GM23338 (cell line): ENCODE measurements at regions not wholly inside any gene's neighbourhood (a gene's known extent, or its start where the extent isn't known, plus 50 kb on each side); places are given as distances from the start of the nearest gene placed in this dataset.

Experiments used
- ATAC-seq: fragments of 200-7000 bp; cut with Tn5 transposase; 3 replicates; pipeline ENCODE4 v1.9.1; 2020
- DNase-seq: peaks from one replicate; pipeline ENCODE4 v3.0.0-alpha.2; 2015; ENCODE audit warnings: low spot score
- H2AFZ ChIP-seq: fragments of 200-600 bp; sonication (generic); 2 replicates; pipeline ENCODE4 v1.8.0; 2016; ENCODE audit warnings: antibody characterized with exemption, mild to moderate bottlenecking, moderate library complexity
- H3F3A ChIP-seq: fragments of 200-600 bp; sonication (generic); replicated peaks from 2 replicates; pipeline ENCODE4 v1.8.0; 2017; ENCODE audit warnings: antibody characterized with exemption, mixed run types, low read depth
- H3K27ac ChIP-seq: fragments of 200-600 bp; sonication (generic); 2 replicates; pipeline ENCODE4 v1.6.1; 2016; ENCODE audit warnings: low read depth
- H3K27me3 ChIP-seq: fragments of 200-600 bp; sonication (generic); 2 replicates; pipeline ENCODE4 v1.8.0; 2016; ENCODE audit warnings: mild to moderate bottlenecking, mixed run types, moderate library complexity; ENCODE audit not compliant: insufficient read depth
- H3K36me3 ChIP-seq: fragments of 200-600 bp; sonication (generic); 2 replicates; pipeline ENCODE4 v1.8.0; 2016; ENCODE audit warnings: mild to moderate bottlenecking; ENCODE audit not compliant: insufficient read depth
- H3K4me1 ChIP-seq: fragments of 200-600 bp; sonication (generic); 2 replicates; pipeline ENCODE4 v1.8.0; 2016; ENCODE audit warnings: mild to moderate bottlenecking, moderate library complexity; ENCODE audit not compliant: insufficient read depth
- H3K4me2 ChIP-seq: fragments of 200-600 bp; sonication (generic); 2 replicates; pipeline ENCODE4 v1.7.1; 2017; ENCODE audit warnings: mixed run types
- H3K4me3 ChIP-seq: fragments of 200-600 bp; sonication (generic); 2 replicates; pipeline ENCODE4 v1.6.1; 2016; ENCODE audit warnings: mixed run types
- H3K79me2 ChIP-seq: fragments of 200-600 bp; sonication (generic); replicated peaks from 2 replicates; pipeline ENCODE4 v1.8.0; 2017; ENCODE audit warnings: mild to moderate bottlenecking; ENCODE audit not compliant: insufficient read depth
- H3K9me2 ChIP-seq: fragments of 200-600 bp; sonication (generic); 2 replicates; pipeline ENCODE4 v1.8.0; 2017; ENCODE audit not compliant: insufficient read depth
- H4K20me1 ChIP-seq: fragments of 200-600 bp; sonication (generic); replicated peaks from 2 replicates; pipeline ENCODE4 v1.8.0; 2017; ENCODE audit warnings: mild to moderate bottlenecking; ENCODE audit not compliant: insufficient read depth
- H3K27ac Mint-ChIP-seq: 2 replicates; pipeline ENCODE4 v1.8.0; 2020; ENCODE audit warnings: inconsistent platforms, mild to moderate bottlenecking, moderate library complexity, mixed read lengths
- H3K27me3 Mint-ChIP-seq: 3 replicates; pipeline ENCODE4 v1.8.0; 2022; ENCODE audit warnings: low read depth, mild to moderate bottlenecking, moderate library complexity, mixed read lengths, inconsistent platforms; ENCODE audit not compliant: insufficient read depth, poor library complexity
- H3K36me3 Mint-ChIP-seq: 3 replicates; pipeline ENCODE4 v1.8.0; 2021; ENCODE audit warnings: low read depth, mild to moderate bottlenecking, inconsistent platforms, moderate library complexity, mixed read lengths
- H3K4me1 Mint-ChIP-seq: 3 replicates; pipeline ENCODE4 v1.8.0; 2020; ENCODE audit warnings: mild to moderate bottlenecking, inconsistent platforms, mixed read lengths
- H3K4me3 Mint-ChIP-seq: 3 replicates; pipeline ENCODE4 v1.8.0; 2021; ENCODE audit warnings: moderate library complexity, mild to moderate bottlenecking, inconsistent platforms, mixed read lengths
- H3K9me3 Mint-ChIP-seq: 3 replicates; pipeline ENCODE4 v1.8.0; 2020; ENCODE audit warnings: moderate library complexity, mild to moderate bottlenecking, inconsistent platforms, mixed read lengths
- CTCF ChIP-seq, 2 experiments: fragments of 200-600 bp in 1 of 2; sonication (generic) in 1 of 2; conservative IDR thresholded peaks; 2 replicates each; pipeline versions ENCODE4 v1.5.1 to v1.6.1; 2016 to 2017; ENCODE audit warnings: antibody characterized with exemption in 2 of 2, low read depth in 2 of 2, mild to moderate bottlenecking in 2 of 2, moderate library complexity in 1 of 2
- ETS1 ChIP-seq: IDR thresholded peaks from 2 replicates; pipeline ENCODE4 v1.6.1; 2016; ENCODE audit warnings: antibody characterized with exemption
- EZH2 ChIP-seq: fragments of 200-600 bp; sonication (generic); IDR thresholded peaks from one replicate; pipeline ENCODE4 v1.8.0; 2017; ENCODE audit warnings: antibody characterized with exemption, mild to moderate bottlenecking, low read depth; ENCODE audit not compliant: unreplicated experiment
- JUNB ChIP-seq: IDR thresholded peaks from one replicate; pipeline ENCODE4 v1.6.1; 2016; ENCODE audit warnings: antibody characterized with exemption; ENCODE audit not compliant: unreplicated experiment
- NANOG ChIP-seq: IDR thresholded peaks from 2 replicates; pipeline ENCODE4 v1.6.1; 2016; ENCODE audit warnings: antibody characterized with exemption, borderline replicate concordance
- POLR2AphosphoS5 ChIP-seq: IDR thresholded peaks from 2 replicates; pipeline ENCODE4 v1.6.1; 2016; ENCODE audit warnings: antibody characterized with exemption, low read depth
- REST ChIP-seq: IDR thresholded peaks from one replicate; pipeline ENCODE4 v1.6.1; 2018; ENCODE audit warnings: antibody characterized with exemption; ENCODE audit not compliant: unreplicated experiment
- STAT1 ChIP-seq: IDR thresholded peaks from one replicate; pipeline ENCODE4 v1.6.1; 2016; ENCODE audit warnings: antibody characterized with exemption; ENCODE audit not compliant: unreplicated experiment
- ZNF331 ChIP-seq: fragments of 250-450 bp; sonication (Bioruptor Pico); IDR thresholded peaks from 2 replicates; pipeline ENCODE4 v1.5.0; 2020; ENCODE audit warnings: low read depth, mild to moderate bottlenecking, moderate library complexity
- ZNF462 ChIP-seq: fragments of 250-450 bp; sonication (Bioruptor Pico); IDR thresholded peaks from 2 replicates; pipeline ENCODE4 v1.5.0; 2020; ENCODE audit warnings: mild to moderate bottlenecking, moderate library complexity

GRCh38 chr3:124264346-124264745, 272.4 kb upstream of the ROPN1 start:
- DNase-seq (no peak), ATAC-seq (no peak)
- Histone ChIP-seq H3K4me3 (no peak overlapping the region), H3F3A (no peaks in the 10 kb centered on the region), H3K36me3 (no peaks in the 10 kb centered on the region), H4K20me1 (no peaks in the 10 kb centered on the region), H2AFZ (no peak overlapping the region), H3K27me3 (no peaks in the 10 kb centered on the region), H3K4me1 (no peaks in the 10 kb centered on the region), H3K27ac (no peak overlapping the region), H3K4me2 (no peak overlapping the region), H3K79me2 (no peaks in the 10 kb centered on the region), H3K9me2 (no peaks in the 10 kb centered on the region)
- Mint-ChIP-seq H3K36me3 (no peaks in the 10 kb centered on the region), H3K27me3 (no peaks in the 10 kb centered on the region), H3K4me3 (no peak overlapping the region), H3K9me3 (no peaks in the 10 kb centered on the region), H3K4me1 (peaks cover 5% of the 10 kb centered on the region; the same call in 2 of the 3 replicates), H3K27ac (no peak overlapping the region)
- no peak for TF ChIP-seq STAT1
- no peak for TF ChIP-seq ZNF331 (CRISPR knock-in tag)
- no peak for TF ChIP-seq NANOG

GRCh38 chr3:124266487-124266886, 274.6 kb upstream of the ROPN1 start:
- Histone ChIP-seq H3K4me3 (no peak overlapping the region), H3K79me2 (no peaks in the 10 kb centered on the region), H3K27ac (no peak overlapping the region), H4K20me1 (no peaks in the 10 kb centered on the region), H3F3A (no peaks in the 10 kb centered on the region), H3K4me1 (no peaks in the 10 kb centered on the region), H3K9me2 (no peaks in the 10 kb centered on the region), H3K4me2 (no peak overlapping the region), H3K27me3 (no peaks in the 10 kb centered on the region), H2AFZ (no peak overlapping the region), H3K36me3 (no peaks in the 10 kb centered on the region)
- Mint-ChIP-seq H3K27me3 (no peaks in the 10 kb centered on the region), H3K4me1 (peaks cover 5% of the 10 kb centered on the region; the same call in 2 of the 3 replicates), H3K27ac (no peak overlapping the region), H3K4me3 (no peak overlapping the region), H3K36me3 (no peaks in the 10 kb centered on the region), H3K9me3 (no peaks in the 10 kb centered on the region)
- ATAC-seq (no peak), DNase-seq (no peak)
- TF ChIP-seq NANOG (no peak), STAT1 (no peak), POLR2AphosphoS5 (no peak), REST (no peak), ETS1 (no peak), JUNB (no peak), ZNF462 (CRISPR knock-in tag) (no peak), ZNF331 (CRISPR knock-in tag) (no peak), CTCF (conservative IDR thresholded peaks at IDR 0.05; ENCODE audit: low read depth in 2 of 2) (no peak), EZH2 (no peak)
